GM18505 (cell line): ENCODE measurements at regions not wholly inside any gene's neighbourhood (a gene's known extent, or its start where the extent isn't known, plus 50 kb on each side); places are given as distances from the start of the nearest gene placed in this dataset.
"Not testable (repeated sequence)": the region's sequence is repeated elsewhere in the genome, so short reads cannot be mapped to it uniquely, and the experiment has no call there.

ENCODE experiments used
- ATAC-seq: cut with Tn5 transposase; IDR thresholded peaks from one replicate; pipeline ENCODE4 v1.9.1; 2021; ENCODE audit not compliant: unreplicated experiment
- POLR2A ChIP-seq: IDR thresholded peaks from 4 replicates; pipeline ENCODE4 v1.6.1; 2011; ENCODE audit warnings: borderline replicate concordance; ENCODE audit not compliant: insufficient read depth, insufficient read length; ENCODE audit errors: extremely low read depth

DNA sequence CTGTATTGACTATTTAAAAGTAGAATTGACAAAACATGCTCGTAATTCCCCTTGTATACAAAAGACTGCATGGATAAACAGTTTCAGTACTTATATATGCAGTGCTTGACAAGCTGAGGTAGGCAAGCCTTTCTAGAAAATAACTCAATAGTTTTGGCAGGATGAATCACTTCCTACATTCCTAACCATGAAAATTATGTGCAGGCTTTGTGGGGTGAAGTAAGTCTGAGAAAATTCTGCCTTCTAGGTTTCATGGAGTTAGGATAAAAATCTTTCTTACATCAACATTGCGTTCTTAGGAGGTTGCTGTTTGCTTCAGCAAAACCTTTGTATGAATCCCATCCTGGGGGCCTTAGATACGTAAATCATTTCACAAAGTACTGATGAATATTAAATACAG, 801.4 kb upstream of the EYS start:
- no peak for TF ChIP-seq POLR2A
- no peak for ATAC-seq

DNA sequence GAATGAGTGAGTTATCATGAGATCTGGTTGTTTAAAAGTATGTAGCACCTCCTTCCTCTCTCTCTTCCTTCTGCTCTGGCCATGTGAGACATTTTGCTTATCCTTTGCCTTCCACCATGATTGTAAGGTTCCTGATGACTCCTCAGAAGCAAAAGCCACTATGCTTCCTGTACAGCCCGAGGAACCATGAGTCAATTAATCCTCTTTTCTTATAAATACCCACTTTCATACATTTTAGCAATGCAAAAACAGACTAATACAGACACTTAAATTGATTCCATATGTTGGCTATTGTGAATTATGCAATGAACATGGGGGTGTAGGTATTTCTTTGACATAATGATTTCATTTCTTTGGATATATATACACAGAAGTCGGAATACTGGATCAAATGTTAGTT, 792.8 kb upstream of the EYS start:
- ATAC-seq, result no peak
- no peak for TF ChIP-seq POLR2A

DNA sequence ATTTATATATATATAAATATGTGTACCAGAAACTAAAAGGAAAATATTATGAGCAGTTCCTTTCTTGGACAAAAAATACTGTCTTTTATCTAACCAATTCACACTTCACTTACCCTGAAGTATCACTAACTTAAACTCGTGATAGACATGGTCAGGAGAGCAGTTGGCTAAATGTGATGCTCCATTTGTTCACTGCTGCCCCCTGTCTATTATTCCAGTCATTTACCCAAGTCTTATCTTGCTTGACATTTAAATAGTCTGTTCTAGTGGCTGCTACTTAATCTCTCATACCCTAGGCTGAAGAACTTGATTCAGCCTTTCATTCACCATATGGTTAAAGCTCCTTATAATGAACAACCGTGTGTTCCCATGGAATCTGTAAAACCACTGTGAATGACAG, 789.6 kb upstream of the EYS start:
- no peak for TF ChIP-seq POLR2A
- ATAC-seq, result no peak

DNA sequence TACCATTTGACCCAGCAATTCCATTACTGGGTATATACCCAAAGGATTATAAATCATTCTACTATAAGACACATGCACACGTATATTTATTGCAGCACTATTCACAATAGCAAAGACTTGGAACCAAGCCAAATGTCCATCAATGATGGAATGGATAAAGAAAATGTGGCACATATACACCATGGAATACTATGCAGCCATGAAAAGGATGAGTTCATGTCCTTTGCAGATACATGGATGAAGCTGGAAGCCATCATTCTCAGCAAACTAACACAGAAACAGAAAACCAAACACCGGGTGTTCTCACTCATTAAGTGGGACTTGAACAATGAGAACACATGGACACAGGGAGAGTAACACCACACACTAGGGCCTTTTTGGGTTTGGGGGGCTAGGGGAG, 787.6 kb upstream of the EYS start:
- not testable (repeated sequence) for ATAC-seq

DNA sequence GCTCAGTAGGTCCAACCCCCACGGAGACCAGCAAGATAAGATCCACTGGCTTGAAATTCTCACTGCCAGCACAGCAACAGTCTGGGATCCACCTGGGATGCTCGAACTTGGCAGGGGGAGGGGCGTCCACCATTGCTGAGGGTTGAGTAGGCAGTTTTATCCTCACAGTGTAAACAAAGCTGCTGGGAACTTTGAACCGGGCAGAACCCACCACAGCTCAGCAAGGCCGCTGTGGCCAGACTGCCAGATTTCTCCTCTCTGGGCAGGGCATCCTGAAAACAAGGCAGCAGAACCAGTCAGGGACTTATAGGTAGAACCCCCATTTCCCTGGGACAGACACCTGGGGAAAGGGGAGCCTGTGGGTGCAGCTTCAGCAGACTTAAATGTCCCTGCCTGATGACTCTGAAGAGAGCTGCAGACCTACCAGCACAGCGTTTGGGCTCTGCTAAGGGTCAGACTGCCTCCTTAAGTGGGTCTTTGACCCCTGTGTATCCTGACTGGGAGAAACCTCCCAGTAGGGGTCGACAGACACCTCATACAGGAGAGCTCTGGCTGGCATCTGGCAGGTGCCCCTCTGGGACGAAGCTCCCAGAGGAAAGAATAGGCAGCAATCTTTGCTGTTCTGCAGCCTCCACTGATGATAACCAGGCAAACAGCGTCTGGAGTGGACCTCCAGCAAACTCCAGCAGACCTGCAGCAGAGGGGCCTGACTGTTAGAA, 782.4 kb upstream of the EYS start:
- ATAC-seq, result no peak
- TF ChIP-seq POLR2A, result no peak

DNA sequence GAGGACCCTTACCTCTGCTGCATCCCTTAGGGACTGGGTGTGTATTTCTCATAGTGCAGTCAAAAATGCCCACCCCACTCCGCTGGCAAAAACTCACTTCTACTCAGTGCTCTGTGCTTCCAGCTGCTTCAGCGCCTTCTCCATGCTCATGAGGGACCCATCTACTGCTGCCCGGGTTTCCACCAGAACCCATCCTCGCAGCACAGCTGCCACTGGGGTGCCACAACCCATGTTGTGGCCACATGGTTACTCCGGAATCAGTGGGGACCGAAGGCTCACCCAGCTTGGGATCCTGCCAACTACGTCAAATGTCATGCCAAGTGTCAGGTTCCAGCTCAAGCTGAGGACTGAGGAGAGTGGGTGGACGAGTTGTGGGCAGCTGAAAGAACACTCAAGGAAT, 774.2 kb upstream of the EYS start:
- ATAC-seq, result no peak
- TF ChIP-seq POLR2A, result no peak

DNA sequence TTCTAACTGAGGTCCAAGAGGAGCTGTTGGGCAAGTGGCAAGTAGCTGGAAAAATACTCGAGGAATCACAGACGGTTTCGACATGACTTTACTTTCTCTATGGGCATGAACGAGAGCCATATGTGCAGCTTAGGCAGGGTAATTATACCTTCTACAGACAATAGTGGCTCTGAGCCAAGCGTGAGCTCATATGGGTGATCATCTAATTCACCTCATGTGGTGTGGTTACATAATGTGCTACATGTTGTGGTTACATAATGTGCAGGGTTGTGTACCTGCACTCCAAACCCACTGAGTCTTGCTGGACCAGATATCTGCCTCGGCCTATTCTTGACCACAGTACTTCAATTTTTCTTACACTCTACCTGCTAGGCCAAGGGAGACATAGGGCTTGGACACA, 771.7 kb upstream of the EYS start:
- no peak for TF ChIP-seq POLR2A
- ATAC-seq, result no peak

DNA sequence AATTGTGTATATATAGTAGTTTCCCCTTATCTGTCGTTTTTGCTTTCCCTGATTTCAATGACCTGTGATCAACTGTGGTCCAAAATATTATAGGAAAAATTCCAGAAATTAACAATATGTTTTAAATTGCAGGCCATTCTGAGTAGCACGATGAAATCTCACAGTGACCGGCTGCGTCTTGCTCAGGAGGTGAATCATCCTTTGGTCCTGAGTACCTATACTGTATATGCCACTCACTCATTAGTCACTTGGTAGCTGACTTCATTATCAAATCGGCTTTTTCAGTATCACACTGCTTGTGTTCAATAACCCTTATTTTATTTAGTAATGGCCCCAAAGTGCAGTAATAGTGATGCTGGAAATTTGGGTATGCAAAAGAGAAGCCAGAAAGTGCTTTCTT, 728.3 kb upstream of the EYS start:
- TF ChIP-seq POLR2A, result no peak
- no peak for ATAC-seq

DNA sequence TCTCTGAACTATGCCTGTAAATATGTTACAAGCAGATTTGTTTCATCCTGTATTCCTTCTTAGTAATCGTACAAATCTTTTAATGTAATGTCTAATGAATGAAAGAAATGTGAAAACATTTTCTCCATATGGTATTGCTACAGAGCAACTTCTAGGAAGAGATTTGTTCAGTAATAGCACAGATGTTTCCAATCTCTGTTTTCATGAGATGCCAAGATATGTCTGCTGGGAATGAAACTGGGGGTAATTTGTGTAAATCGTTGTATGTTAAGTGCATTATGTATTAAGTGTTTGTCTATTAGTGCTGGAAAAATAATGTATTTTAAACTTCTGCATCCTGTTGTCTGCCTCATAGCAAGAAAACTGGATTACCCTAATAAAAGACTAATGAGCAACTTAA, 722.2 kb upstream of the EYS start:
- ATAC-seq, result no peak
- TF ChIP-seq POLR2A, result no peak

DNA sequence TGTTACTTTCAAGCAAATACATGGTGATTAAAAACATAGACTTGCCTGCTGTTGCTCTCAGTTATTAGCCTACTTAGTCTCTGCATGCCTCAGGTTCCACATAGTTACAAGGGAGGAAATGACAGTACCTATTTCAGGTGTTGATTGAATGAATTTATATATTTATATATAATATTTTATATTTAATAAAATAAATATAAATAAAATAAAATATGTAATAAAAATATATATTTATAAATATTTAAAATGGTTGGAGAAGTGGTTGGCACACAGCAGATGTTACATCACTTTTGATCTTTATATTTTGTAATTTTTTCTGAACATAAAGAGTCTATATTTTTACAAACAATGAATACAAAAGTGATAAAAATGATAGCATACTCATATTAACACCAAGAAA, 716.0 kb upstream of the EYS start:
- ATAC-seq, result no peak
- no peak for TF ChIP-seq POLR2A

DNA sequence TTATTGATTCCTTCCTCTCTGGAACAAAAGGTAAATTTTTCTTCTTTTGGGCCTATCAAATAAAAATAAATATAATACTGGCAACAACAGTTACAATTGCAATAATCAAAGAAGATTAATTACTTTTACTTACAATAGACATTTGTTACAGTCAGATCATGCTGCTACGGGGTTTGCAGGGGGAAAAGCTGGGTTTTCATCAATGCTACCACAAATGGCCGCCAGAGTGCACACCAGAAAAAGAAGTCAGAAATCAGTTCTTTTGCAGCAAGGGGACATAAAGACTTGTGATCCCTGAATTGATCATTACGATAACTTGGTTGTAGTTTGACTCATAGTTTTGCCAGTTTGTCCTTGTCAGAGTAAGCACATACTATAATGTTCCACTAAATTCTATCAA, 714.5 kb upstream of the EYS start:
- no peak for ATAC-seq
- TF ChIP-seq POLR2A, result no peak

DNA sequence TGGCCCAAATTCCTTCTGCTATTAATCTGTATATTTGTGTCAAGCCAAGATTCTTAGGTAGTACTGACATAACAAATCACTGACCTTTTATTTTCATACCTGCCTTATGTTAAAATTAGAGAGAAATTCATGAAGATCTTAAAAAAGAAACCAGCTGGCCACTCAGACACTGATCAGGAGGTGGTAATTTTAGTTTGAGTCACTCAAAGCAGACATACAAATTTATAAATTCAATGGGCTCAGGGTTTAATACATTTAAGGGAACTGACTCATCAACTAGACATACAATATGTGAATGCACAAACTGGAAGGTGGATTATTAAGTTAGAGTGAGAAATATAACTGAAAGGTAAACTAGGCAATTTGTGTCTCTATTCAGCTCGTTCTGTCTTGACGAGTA, 711.9 kb upstream of the EYS start:
- no peak for ATAC-seq
- TF ChIP-seq POLR2A, result no peak

DNA sequence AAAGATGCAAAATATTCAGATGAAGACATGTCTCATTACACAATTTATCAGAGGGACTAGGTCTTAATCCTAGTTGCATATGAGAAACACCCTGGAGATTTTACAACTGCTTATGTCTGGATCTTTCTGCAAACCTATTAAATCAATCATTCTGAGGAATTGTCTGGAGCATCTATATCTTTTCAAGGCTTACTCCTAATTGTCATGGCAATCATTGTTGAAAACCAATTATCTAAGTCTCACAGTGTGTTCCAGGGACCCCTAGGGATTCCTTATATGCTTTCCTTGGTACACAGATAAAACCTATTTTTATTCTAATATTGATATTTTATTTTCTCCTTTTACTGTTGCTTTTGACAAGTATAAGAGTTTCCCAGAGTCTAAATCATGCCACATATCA, 696.9 kb upstream of the EYS start:
- TF ChIP-seq POLR2A, result no peak
- ATAC-seq, result no peak

DNA sequence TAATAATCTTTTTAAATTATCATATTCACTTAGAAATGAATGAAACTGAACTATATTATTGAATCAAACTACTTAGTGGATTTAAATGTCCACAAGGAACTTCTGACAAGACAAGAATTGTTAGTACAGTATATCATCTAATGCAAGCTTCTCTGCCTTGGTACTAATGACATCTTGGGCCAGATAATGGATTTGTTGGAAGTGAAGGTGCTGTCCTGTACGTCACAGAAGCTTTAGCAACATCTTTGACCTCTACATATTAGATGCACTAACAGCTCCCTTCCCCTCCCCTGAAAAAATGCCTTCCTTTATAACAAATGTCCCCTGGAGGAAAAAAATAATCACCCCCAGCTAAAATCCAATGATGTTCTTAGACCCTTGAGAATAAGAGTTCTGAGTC, 695.8 kb upstream of the EYS start:
- ATAC-seq, result no peak
- no peak for TF ChIP-seq POLR2A

DNA sequence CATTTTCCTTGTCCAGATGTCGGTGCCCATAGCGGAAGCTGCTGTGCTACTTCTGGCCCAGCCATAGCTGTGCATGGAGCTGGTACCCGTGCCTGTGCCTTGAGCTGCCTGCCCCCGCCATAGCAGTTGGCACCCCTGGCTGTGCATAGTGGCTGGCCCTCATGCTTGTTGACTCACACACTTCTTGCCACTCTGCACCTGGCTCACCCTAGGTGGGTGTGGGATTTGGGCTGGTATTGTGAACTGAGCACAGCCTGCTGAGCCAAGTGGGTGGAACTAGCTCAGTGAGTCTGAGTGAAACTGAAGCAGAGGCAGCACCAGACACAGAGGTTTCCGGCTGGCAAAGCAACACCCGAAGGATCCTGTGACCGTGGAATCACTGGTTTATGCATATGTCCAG, 689.5 kb upstream of the EYS start:
- ATAC-seq, result no peak
- TF ChIP-seq POLR2A, result no peak

DNA sequence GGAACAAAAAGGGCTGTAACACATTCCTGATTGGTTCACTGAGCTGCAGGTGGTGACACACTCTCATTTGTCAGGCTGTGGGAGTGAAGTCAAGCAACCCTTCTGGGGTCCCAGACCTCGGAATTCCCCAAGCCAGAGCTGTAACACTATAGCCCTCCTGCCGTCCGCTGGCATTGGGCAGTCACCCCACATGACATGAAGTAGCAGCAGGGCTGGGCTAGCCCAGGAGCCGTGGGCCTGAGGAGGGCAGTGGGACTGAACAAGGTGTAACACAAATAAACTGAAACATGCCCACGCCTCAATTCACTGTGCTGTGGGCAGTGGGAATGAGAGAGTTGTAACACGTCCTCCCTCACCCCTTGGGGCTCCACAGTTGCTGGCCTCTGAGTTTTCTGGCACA, 689.1 kb upstream of the EYS start:
- TF ChIP-seq POLR2A, result no peak
- no peak for ATAC-seq

DNA sequence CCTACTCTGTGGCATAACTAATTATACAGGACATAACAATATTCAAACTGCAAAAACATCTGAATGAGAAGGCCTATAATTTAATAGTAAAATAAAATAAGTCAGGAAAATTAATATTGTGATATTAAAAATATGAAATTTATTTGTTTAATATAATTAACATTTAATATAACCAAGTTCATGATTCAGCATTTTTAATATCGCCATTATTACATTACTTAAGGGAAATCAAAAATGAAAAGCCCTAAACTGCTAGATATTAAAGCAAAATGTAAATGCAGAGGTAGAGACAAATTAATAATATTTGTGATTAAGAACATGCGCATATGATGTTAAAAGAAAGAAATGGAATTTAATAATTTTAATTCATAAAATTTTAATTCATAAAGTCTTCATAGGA, 683.4 kb upstream of the EYS start:
- no peak for ATAC-seq
- no peak for TF ChIP-seq POLR2A
